ENCODE measurements at regions not wholly inside any gene's neighbourhood (a gene's known extent, or its start where the extent isn't known, plus 50 kb on each side); places are given as distances from the start of the nearest gene placed in this dataset.

DNA sequence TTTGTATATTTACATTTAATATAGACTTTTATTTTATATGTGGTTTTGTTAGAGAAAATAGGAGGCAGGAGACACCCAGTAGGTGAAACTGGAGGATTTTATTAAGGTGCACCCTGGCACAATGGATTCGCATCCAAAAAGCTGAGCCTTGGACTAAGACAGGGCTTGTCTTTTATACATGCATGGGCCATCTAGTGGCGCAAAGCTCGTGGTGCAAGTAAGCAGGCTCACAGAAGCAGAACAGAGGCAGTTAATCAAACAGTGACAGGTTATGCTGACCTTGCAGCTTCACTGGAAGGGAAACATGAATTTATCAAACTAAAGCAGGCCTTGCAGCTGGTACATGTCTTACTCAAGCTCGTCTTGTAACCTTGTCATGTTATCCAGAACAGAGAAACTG lies 58.8 kb upstream of the ZNF681 start:
- no peak for DNase-seq (ENCODE audit: low spot score)

GRCh38 chr19:23810496-23810895 lies 51.8 kb upstream of the ZNF681 start:
- no peaks in the 10 kb centered on the region for H3K27me3 Mint-ChIP-seq (ENCODE audit: unreplicated experiment)
- TF ChIP-seq, protein P1, sequence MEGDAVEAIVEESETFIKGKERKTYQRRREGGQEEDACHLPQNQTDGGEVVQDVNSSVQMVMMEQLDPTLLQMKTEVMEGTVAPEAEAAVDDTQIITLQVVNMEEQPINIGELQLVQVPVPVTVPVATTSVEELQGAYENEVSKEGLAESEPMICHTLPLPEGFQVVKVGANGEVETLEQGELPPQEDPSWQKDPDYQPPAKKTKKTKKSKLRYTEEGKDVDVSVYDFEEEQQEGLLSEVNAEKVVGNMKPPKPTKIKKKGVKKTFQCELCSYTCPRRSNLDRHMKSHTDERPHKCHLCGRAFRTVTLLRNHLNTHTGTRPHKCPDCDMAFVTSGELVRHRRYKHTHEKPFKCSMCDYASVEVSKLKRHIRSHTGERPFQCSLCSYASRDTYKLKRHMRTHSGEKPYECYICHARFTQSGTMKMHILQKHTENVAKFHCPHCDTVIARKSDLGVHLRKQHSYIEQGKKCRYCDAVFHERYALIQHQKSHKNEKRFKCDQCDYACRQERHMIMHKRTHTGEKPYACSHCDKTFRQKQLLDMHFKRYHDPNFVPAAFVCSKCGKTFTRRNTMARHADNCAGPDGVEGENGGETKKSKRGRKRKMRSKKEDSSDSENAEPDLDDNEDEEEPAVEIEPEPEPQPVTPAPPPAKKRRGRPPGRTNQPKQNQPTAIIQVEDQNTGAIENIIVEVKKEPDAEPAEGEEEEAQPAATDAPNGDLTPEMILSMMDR (IDR thresholded peaks at IDR 0.05; ENCODE audit: unreplicated experiment): no peak
- H3K27ac Mint-ChIP-seq (ENCODE audit: unreplicated experiment): no peak overlapping the region
- no peak for DNase-seq (ENCODE audit: low spot score)
- no peaks in the 10 kb centered on the region for H3K4me1 Mint-ChIP-seq (ENCODE audit: unreplicated experiment)
- H3K4me3 Mint-ChIP-seq (ENCODE audit: unreplicated experiment): no peak overlapping the region
- H3K36me3 Mint-ChIP-seq (ENCODE audit: low read depth, unreplicated experiment): peaks cover 10% of the 10 kb centered on the region
- H3K9me3 Mint-ChIP-seq (ENCODE audit: unreplicated experiment): no peaks in the 10 kb centered on the region

More for the DNA sequence above, 58.8 kb upstream of the ZNF681 start:
- Mint-ChIP-seq H3K36me3 (ENCODE audit: low read depth, unreplicated experiment) (peaks cover 39% of the 10 kb centered on the region), H3K4me1 (ENCODE audit: unreplicated experiment) (no peaks in the 10 kb centered on the region), H3K27me3 (ENCODE audit: unreplicated experiment) (peaks cover 9% of the 10 kb centered on the region), H3K27ac (ENCODE audit: unreplicated experiment) (no peak overlapping the region), H3K9me3 (ENCODE audit: unreplicated experiment) (peaks cover 24% of the 10 kb centered on the region), H3K4me3 (ENCODE audit: unreplicated experiment) (no peak overlapping the region)
- TF ChIP-seq, protein P1 (IDR thresholded peaks at IDR 0.05; ENCODE audit: unreplicated experiment): peak; percentile 41

Measured in endothelial cell (in vitro differentiated cells).